GM21390 (cell line): ENCODE measurements at regions not wholly inside any gene's neighbourhood (a gene's known extent, or its start where the extent isn't known, plus 50 kb on each side); places are given as distances from the start of the nearest gene placed in this dataset.
"Not testable (repeated sequence)": the region's sequence is repeated elsewhere in the genome, so short reads cannot be mapped to it uniquely, and the experiment has no call there.

Experiments used
- ATAC-seq: cut with Tn5 transposase; IDR thresholded peaks from one replicate; pipeline ENCODE4 v1.9.1; 2021; ENCODE audit not compliant: unreplicated experiment

GRCh38 chr14:55803873-55804553 is 224.0 kb downstream of the KTN1 start:
- no peak for ATAC-seq

GRCh38 chr14:55805250-55805649 is 225.2 kb downstream of the KTN1 start:
- no peak for ATAC-seq

- peak; percentile 66 for ATAC-seq
Measured at GRCh38 chr14:55807053-55807880, 227.3 kb downstream of the KTN1 start.

- ATAC-seq: no peak
Measured at GRCh38 chr14:55807881-55808379, 227.9 kb downstream of the KTN1 start.

- no peak for ATAC-seq
Measured at GRCh38 chr14:55813630-55814029, 233.6 kb downstream of the KTN1 start.

- no peak for ATAC-seq
Measured at GRCh38 chr14:55814064-55814463, 234.1 kb downstream of the KTN1 start.

- ATAC-seq: no peak
Measured at GRCh38 chr14:55814873-55815272, 234.9 kb downstream of the KTN1 start.

GRCh38 chr14:55816225-55816624 is 236.2 kb downstream of the KTN1 start:
- no peak for ATAC-seq

- ATAC-seq: peak; percentile 77
Measured at GRCh38 chr14:55819610-55820304, 239.8 kb downstream of the KTN1 start.

- ATAC-seq: no peak
Measured at GRCh38 chr14:55822906-55823305, 242.9 kb downstream of the KTN1 start.

GRCh38 chr14:55832122-55832911 is 252.3 kb downstream of the KTN1 start:
- no peak for ATAC-seq

GRCh38 chr14:55832974-55833373 is 253.0 kb downstream of the KTN1 start:
- no peak for ATAC-seq

GRCh38 chr14:55834390-55834789 is 254.4 kb downstream of the KTN1 start:
- ATAC-seq: no peak

- ATAC-seq: no peak
Measured at GRCh38 chr14:55835985-55836384, 256.0 kb downstream of the KTN1 start.

- no peak for ATAC-seq
Measured at GRCh38 chr14:55837467-55837866, 257.5 kb downstream of the KTN1 start.

GRCh38 chr14:55838529-55839052 is 258.6 kb downstream of the KTN1 start:
- no peak for ATAC-seq

GRCh38 chr14:55839301-55839947 is 259.4 kb downstream of the KTN1 start:
- not testable (repeated sequence) for ATAC-seq

GRCh38 chr14:55840821-55841220 is 260.8 kb downstream of the KTN1 start:
- no peak for ATAC-seq

GRCh38 chr14:55841625-55842024 is 261.6 kb downstream of the KTN1 start:
- ATAC-seq: no peak
